K562 (cell line): ENCODE measurements at regions not wholly inside any gene's neighbourhood (a gene's known extent, or its start where the extent isn't known, plus 50 kb on each side); places are given as distances from the start of the nearest gene placed in this dataset.

Experiments used
- ATAC-seq: fragments of 200-7000 bp; cut with Tn5 transposase; 3 replicates; pipeline ENCODE4 v1.9.1; 2020; ENCODE audit warnings: moderate library complexity
- BruUV-seq: library from RNA; stranded (reverse); fragments of 400-500 nt; replicated peaks from 2 replicates; lab custom pipeline; 2021; lab: Mats Ljungman, UMichigan
- CTCF ChIA-PET: fragments of 300-600 bp; formaldehyde crosslinking; extraction: SDS; loops from one replicate; lab custom pipeline; 2021; ENCODE audit warnings: low intra/inter-chr PET ratio; lab: Yijun Ruan, JAX
- POLR2A ChIA-PET: fragments of 300-600, 350-650 bp; sonication (Branson Sonifier 250); formaldehyde crosslinking; extraction: SDS; loops from one replicate; lab custom pipeline; 2021; ENCODE audit warnings: antibody characterized with exemption, inconsistent platforms; lab: Yijun Ruan, JAX
- DNase-seq, 4 experiments: peaks; one replicate each; pipeline versions ENCODE4 v3.0.0 to v3.0.0-alpha.2; 2011 to 2018; ENCODE audit warnings: low spot score in 3 of 4, mixed read lengths in 3 of 4; ENCODE audit errors: extremely low read depth in 1 of 4
- FAIRE-seq: peaks from 2 replicates; lab custom pipeline; 2011; peaks lifted over from hg19 to GRCh38; lab: Jason Lieb, UNC
- H2AFZ ChIP-seq: 2 replicates; pipeline ENCODE4 v1.6.0; 2011; ENCODE audit warnings: low read depth, low read length, control low read depth, inconsistent platforms
- H3K27ac ChIP-seq: fragments of 200-600 bp; 3 replicates; pipeline ENCODE4 v1.8.0; 2011; ENCODE audit warnings: low read depth, mild to moderate bottlenecking, control low read depth, inconsistent platforms, low read length, moderate library complexity, mixed read lengths; ENCODE audit errors: extremely low read depth
- H3K27me3 ChIP-seq, 2 experiments: fragments of 300-600 bp in 1 of 2; 2 replicates in 1 of 2; 3 replicates in 1 of 2; pipeline versions ENCODE4 v1.6.0 to v1.8.0; 2011; ENCODE audit warnings: inconsistent platforms in 2 of 2, low read length in 2 of 2, mild to moderate bottlenecking in 1 of 2, mixed read lengths in 1 of 2, moderate library complexity in 1 of 2; ENCODE audit not compliant: control insufficient read depth in 2 of 2, insufficient read depth in 2 of 2
- H3K36me3 ChIP-seq: fragments of 300-600 bp; 3 replicates; pipeline ENCODE4 v1.8.0; 2011; ENCODE audit warnings: mild to moderate bottlenecking, low read length, inconsistent platforms; ENCODE audit not compliant: control insufficient read depth, insufficient read depth
- H3K4me1 ChIP-seq, 2 experiments: fragments of 200-600 bp in 1 of 2; replicated peaks in 1 of 2; 2 replicates in 1 of 2; 3 replicates in 1 of 2; pipeline versions ENCODE4 v1.5.1 to v1.8.0; 2011; ENCODE audit warnings: inconsistent platforms in 2 of 2, low read length in 2 of 2, mild to moderate bottlenecking in 1 of 2, mixed read lengths in 1 of 2, moderate library complexity in 1 of 2; ENCODE audit not compliant: control insufficient read depth in 2 of 2, insufficient read depth in 2 of 2
- H3K4me2 ChIP-seq: 2 replicates; pipeline ENCODE4 v1.6.1; 2011; ENCODE audit warnings: low read length, control low read depth, inconsistent platforms, mixed read lengths; ENCODE audit not compliant: insufficient read depth
- H3K4me3 ChIP-seq: fragments of 200-600 bp; sonication (generic), shearing (Covaris generic); 2 replicates; pipeline ENCODE4 v1.5.1; 2016; ENCODE audit warnings: control low read depth, inconsistent platforms
- H3K79me2 ChIP-seq: fragments of 200-600 bp; 3 replicates; pipeline ENCODE4 v1.8.0; 2011; ENCODE audit warnings: low read length, inconsistent platforms; ENCODE audit not compliant: control insufficient read depth, insufficient read depth
- H3K9ac ChIP-seq, 2 experiments: 2 replicates each; pipeline versions ENCODE4 v1.6.0 to v1.6.1; 2011; ENCODE audit warnings: low read depth in 2 of 2, low read length in 2 of 2, control low read depth in 1 of 2, inconsistent platforms in 1 of 2, mild to moderate bottlenecking in 1 of 2, mixed read lengths in 1 of 2; ENCODE audit not compliant: insufficient read depth in 1 of 2
- H3K9me1 ChIP-seq: one replicate; pipeline ENCODE4 v1.6.0; 2011; ENCODE audit warnings: inconsistent platforms, mild to moderate bottlenecking, low read length, moderate library complexity; ENCODE audit not compliant: control insufficient read depth, insufficient read depth
- H3K9me3 ChIP-seq: replicated peaks from 2 replicates; pipeline ENCODE4 v1.5.1; 2011; ENCODE audit warnings: low read depth, low read length, inconsistent platforms; ENCODE audit not compliant: control insufficient read depth, insufficient read depth
- H4K20me1 ChIP-seq: replicated peaks from 2 replicates; pipeline ENCODE4 v1.6.1; 2011; ENCODE audit warnings: low read length, inconsistent platforms, mixed read lengths; ENCODE audit not compliant: control insufficient read depth, insufficient read depth
- C11orf30 ChIP-seq: fragments of 450-650 bp; IDR thresholded peaks from 2 replicates; pipeline ENCODE4 v1.6.1; 2016; ENCODE audit warnings: low read depth, mild to moderate bottlenecking
- MAFF ChIP-seq: IDR thresholded peaks from 2 replicates; pipeline ENCODE4 v1.6.1; 2012; ENCODE audit warnings: low read length, improper control_type of control experiment
- MAFG ChIP-seq: fragments of 450-650 bp; conservative IDR thresholded peaks from 2 replicates; pipeline ENCODE4 v1.6.1; 2016; ENCODE audit warnings: missing genetic modification characterization, missing compliant biosample characterization
- MAFK ChIP-seq: IDR thresholded peaks from 2 replicates; pipeline ENCODE4 v1.6.1; 2011; ENCODE audit warnings: low read length, improper control_type of control experiment
- NFE2L1 ChIP-seq: fragments of 450-650 bp; IDR thresholded peaks from 2 replicates; pipeline ENCODE4 v1.6.1; 2016; ENCODE audit warnings: missing genetic modification characterization, low read depth, mild to moderate bottlenecking, missing compliant biosample characterization, moderate library complexity, borderline replicate concordance
- ZNF316 ChIP-seq: fragments of 450-650 bp; IDR thresholded peaks from 2 replicates; pipeline ENCODE4 v1.6.1; 2016
- ZNF445 ChIP-seq: fragments of 250-450 bp; sonication (Bioruptor Pico); IDR thresholded peaks from 2 replicates; pipeline ENCODE4 v1.4.0; 2020; ENCODE audit warnings: low read depth, mild to moderate bottlenecking, moderate library complexity
- ZNF561 ChIP-seq: fragments of 450-650 bp; formaldehyde crosslinking; conservative IDR thresholded peaks from 2 replicates; pipeline ENCODE4 v1.4.0; 2020; ENCODE audit warnings: mild to moderate bottlenecking, moderate library complexity
- ZNF830 ChIP-seq: fragments of 250-450 bp; sonication (Bioruptor Pico); IDR thresholded peaks from 2 replicates; pipeline ENCODE4 v1.5.0; 2021; ENCODE audit warnings: mild to moderate bottlenecking
- WGBS: fragments of 100-300 bp; shearing (Covaris generic); methylation state at CpG from one replicate; pipeline ENCODE4 v1.1.6; 2016; ENCODE audit warnings: low coverage, mixed read lengths; ENCODE audit not compliant: insufficient coverage; ENCODE audit errors: missing lambda C conversion rate; 5-methylcytosine and 5-hydroxymethylcytosine counted together
- in situ Hi-C: fragments of 300-500 bp; cut with MboI; formaldehyde crosslinking; loops from 4 replicates; pipeline ENCODE4 v1.15.0; 2018; ENCODE audit warnings: inconsistent platforms, mixed read lengths
- intact Hi-C: fragments of 100-400 bp; cut with micrococcal nuclease; formaldehyde crosslinking; loops from 2 replicates; pipeline ENCODE4 v1.14.2; 2022
- TF ChIP-seq, protein P1 (sequence below): fragments of 150-350 bp; conservative IDR thresholded peaks from 2 replicates; pipeline ENCODE4 v1.6.1; 2014; ENCODE audit warnings: low read length
- TF ChIP-seq, protein P2 (sequence below): fragments of 450-650 bp; formaldehyde crosslinking; IDR thresholded peaks from 2 replicates; pipeline ENCODE4 v1.4.0; 2020; ENCODE audit warnings: mild to moderate bottlenecking

DNA sequence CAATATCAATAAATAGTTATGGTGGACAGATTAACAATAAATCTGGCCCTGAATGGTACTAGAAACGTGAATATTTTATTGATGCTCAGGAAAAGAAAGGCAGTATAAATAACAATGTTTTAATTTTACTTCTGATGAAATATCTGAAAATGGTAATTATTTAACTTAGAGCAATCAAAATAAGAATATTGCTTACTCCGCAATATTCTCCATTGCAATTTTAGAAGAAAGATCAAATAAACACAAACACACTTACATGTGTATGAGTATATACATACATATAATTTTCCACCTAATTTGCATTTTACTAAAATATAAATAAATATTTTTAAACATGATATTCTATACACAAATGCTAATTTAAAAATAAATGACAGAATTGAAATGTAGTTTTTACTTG, 1130.5 kb downstream of the NCAM2 start:
- WGBS, result 71% methylated on average over 2 of the region's 2 CpGs
- DNase-seq (no peak), ATAC-seq (no peak), FAIRE-seq (no peak)
- no TSS peak for BruUV-seq
- no peak overlapping the region for H3K4me2 ChIP-seq
- H2AFZ ChIP-seq, result no peak overlapping the region
- TF ChIP-seq MAFF, result peak; percentile 37; the same call in 1 of the 2 replicates
- TF ChIP-seq, protein P1, sequence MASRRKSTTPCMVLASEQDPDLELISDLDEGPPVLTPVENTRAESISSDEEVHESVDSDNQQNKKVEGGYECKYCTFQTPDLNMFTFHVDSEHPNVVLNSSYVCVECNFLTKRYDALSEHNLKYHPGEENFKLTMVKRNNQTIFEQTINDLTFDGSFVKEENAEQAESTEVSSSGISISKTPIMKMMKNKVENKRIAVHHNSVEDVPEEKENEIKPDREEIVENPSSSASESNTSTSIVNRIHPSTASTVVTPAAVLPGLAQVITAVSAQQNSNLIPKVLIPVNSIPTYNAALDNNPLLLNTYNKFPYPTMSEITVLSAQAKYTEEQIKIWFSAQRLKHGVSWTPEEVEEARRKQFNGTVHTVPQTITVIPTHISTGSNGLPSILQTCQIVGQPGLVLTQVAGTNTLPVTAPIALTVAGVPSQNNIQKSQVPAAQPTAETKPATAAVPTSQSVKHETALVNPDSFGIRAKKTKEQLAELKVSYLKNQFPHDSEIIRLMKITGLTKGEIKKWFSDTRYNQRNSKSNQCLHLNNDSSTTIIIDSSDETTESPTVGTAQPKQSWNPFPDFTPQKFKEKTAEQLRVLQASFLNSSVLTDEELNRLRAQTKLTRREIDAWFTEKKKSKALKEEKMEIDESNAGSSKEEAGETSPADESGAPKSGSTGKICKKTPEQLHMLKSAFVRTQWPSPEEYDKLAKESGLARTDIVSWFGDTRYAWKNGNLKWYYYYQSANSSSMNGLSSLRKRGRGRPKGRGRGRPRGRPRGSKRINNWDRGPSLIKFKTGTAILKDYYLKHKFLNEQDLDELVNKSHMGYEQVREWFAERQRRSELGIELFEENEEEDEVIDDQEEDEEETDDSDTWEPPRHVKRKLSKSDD, result no peak
- TF ChIP-seq C11orf30, result peak; percentile 59; the same call in 1 of the 2 replicates
- no peak for TF ChIP-seq ZNF830 (CRISPR knock-in tag)
- peak; percentile 51 for TF ChIP-seq MAFG (tag)
- no peak for TF ChIP-seq ZNF445 (CRISPR knock-in tag)
- TF ChIP-seq ZNF316, result peak; percentile 86
- TF ChIP-seq ZNF561 (CRISPR knock-in tag), result no peak
- peak; percentile 46; the same call in 1 of the 2 replicates for TF ChIP-seq MAFK
- no peak for TF ChIP-seq NFE2L1 (tag)
- TF ChIP-seq, protein P2, sequence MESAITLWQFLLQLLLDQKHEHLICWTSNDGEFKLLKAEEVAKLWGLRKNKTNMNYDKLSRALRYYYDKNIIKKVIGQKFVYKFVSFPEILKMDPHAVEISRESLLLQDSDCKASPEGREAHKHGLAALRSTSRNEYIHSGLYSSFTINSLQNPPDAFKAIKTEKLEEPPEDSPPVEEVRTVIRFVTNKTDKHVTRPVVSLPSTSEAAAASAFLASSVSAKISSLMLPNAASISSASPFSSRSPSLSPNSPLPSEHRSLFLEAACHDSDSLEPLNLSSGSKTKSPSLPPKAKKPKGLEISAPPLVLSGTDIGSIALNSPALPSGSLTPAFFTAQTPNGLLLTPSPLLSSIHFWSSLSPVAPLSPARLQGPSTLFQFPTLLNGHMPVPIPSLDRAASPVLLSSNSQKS (CRISPR knock-in tag), result no peak
- H3K9me1 ChIP-seq, result no peaks in the 10 kb centered on the region
- no peaks in the 10 kb centered on the region for H4K20me1 ChIP-seq
- H3K9ac ChIP-seq, result no peak overlapping the region
- CTCF ChIA-PET, result no interaction called here
- POLR2A ChIA-PET, result no interaction called here
- in situ Hi-C loops, result no loop called here
- H3K9me3 ChIP-seq, result no peaks in the 10 kb centered on the region
- intact Hi-C loops, result no loop called here
- no peaks in the 10 kb centered on the region for H3K79me2 ChIP-seq
- H3K27me3 ChIP-seq, result no peaks in the 10 kb centered on the region
- no peak overlapping the region for H3K4me3 ChIP-seq
- no peaks in the 10 kb centered on the region for H3K4me1 ChIP-seq
- H3K36me3 ChIP-seq, result 0 out of 3 replicates have a peak, but pooled peaks cover 2% of the 10 kb centered on the region
- no peak overlapping the region for H3K27ac ChIP-seq
